ENCODE measurements at regions not wholly inside any gene's neighbourhood (a gene's known extent, or its start where the extent isn't known, plus 50 kb on each side); places are given as distances from the start of the nearest gene placed in this dataset.
A peak's percentile ranks its signal among the peaks of the same experiment; 100 is the strongest.
"Not testable (repeated sequence)": the region's sequence is repeated elsewhere in the genome, so short reads cannot be mapped to it uniquely, and the experiment has no call there.

- DNase-seq = no peak
Measured at GRCh38 chrY:13756615-13757014, 52.9 kb downstream of the TMSB4Y start.

- DNase-seq = no peak
Measured at GRCh38 chrY:13766040-13766439, 62.3 kb downstream of the TMSB4Y start.

GRCh38 chrY:13790108-13790793 is 86.6 kb downstream of the TMSB4Y start:
- DNase-seq = no peak

- no peak for DNase-seq
Measured at GRCh38 chrY:13795067-13795466, 91.4 kb downstream of the TMSB4Y start.

GRCh38 chrY:13802828-13803227 is 99.1 kb downstream of the TMSB4Y start:
- DNase-seq = no peak

- no peak for DNase-seq
Measured at GRCh38 chrY:13803424-13803823, 99.7 kb downstream of the TMSB4Y start.

GRCh38 chrY:13804124-13805056 is 100.7 kb downstream of the TMSB4Y start:
- DNase-seq = no peak

GRCh38 chrY:13805057-13805735 is 101.5 kb downstream of the TMSB4Y start:
- DNase-seq = peak; percentile 5

GRCh38 chrY:13805736-13806067 is 102.0 kb downstream of the TMSB4Y start:
- DNase-seq = peak; percentile 1

- DNase-seq = peak; percentile 0
Measured at GRCh38 chrY:13830089-13830488, 126.4 kb downstream of the TMSB4Y start.

GRCh38 chrY:13844411-13844810 is 140.7 kb downstream of the TMSB4Y start:
- no peak for DNase-seq

- no peak for DNase-seq
Measured at GRCh38 chrY:13845276-13845675, 141.0 kb downstream of the VCY start.

- no peak for DNase-seq
Measured at GRCh38 chrY:13869611-13870010, 116.7 kb downstream of the VCY start.

- DNase-seq = no peak
Measured at GRCh38 chrY:13871426-13871825, 114.8 kb downstream of the VCY start.

GRCh38 chrY:13872696-13873095 is 113.6 kb downstream of the VCY start:
- no peak for DNase-seq

- DNase-seq = no peak
Measured at GRCh38 chrY:13878506-13878905, 107.8 kb downstream of the VCY start.

GRCh38 chrY:13881096-13881495 is 105.2 kb downstream of the VCY start:
- DNase-seq = no peak

GRCh38 chrY:13882829-13883228 is 103.4 kb downstream of the VCY start:
- DNase-seq = no peak

- DNase-seq = not testable (repeated sequence)
Measured at GRCh38 chrY:13894028-13894427, 92.2 kb downstream of the VCY start.

GRCh38 chrY:13907736-13908135 is 78.5 kb downstream of the VCY start:
- DNase-seq = no peak

- not testable (repeated sequence) for DNase-seq
Measured at GRCh38 chrY:13930436-13930835, 55.8 kb downstream of the VCY start.

All from CD4-positive, alpha-beta T cell treated with Interleukin-12 subunit alpha and Interleukin-12 subunit beta, for 1 hour (primary cell).